ENCODE measurements at regions not wholly inside any gene's neighbourhood (a gene's known extent, or its start where the extent isn't known, plus 50 kb on each side); places are given as distances from the start of the nearest gene placed in this dataset.
"Not testable (repeated sequence)": the region's sequence is repeated elsewhere in the genome, so short reads cannot be mapped to it uniquely, and the experiment has no call there.

- not testable (repeated sequence) for TF ChIP-seq EZH2 (IDR thresholded peaks at IDR 0.05; ENCODE audit: low read length, unreplicated experiment); CTCF (conservative IDR thresholded peaks at IDR 0.05; ENCODE audit: low read depth, low read length)
These were observed 224.9 kb downstream of the TMEM121 start for GRCh38 chr14:105751291-105751751.
